Colonic mucosa (tissue), 4 donors: ENCODE measurements at regions not wholly inside any gene's neighbourhood (a gene's known extent, or its start where the extent isn't known, plus 50 kb on each side); places are given as distances from the start of the nearest gene placed in this dataset.
A peak's percentile ranks its signal among the peaks of the same experiment; 100 is the strongest.
"Not testable (repeated sequence)": the region's sequence is repeated elsewhere in the genome, so short reads cannot be mapped to it uniquely, and the experiment has no call there.

ENCODE experiments used
- DNase-seq: peaks from one replicate; pipeline ENCODE4 v3.0.0-alpha.2; 2020
- H3K27ac ChIP-seq: fragments of 200-600 bp; one replicate; pipeline ENCODE4 v1.8.0; 2021
- H3K27me3 ChIP-seq: fragments of 200-600 bp; one replicate; pipeline ENCODE4 v1.8.0; 2021
- H3K36me3 ChIP-seq: fragments of 200-600 bp; one replicate; pipeline ENCODE4 v1.8.0; 2021
- H3K4me1 ChIP-seq: fragments of 200-600 bp; one replicate; pipeline ENCODE4 v1.8.0; 2021; ENCODE audit warnings: mild to moderate bottlenecking
- H3K4me3 ChIP-seq: fragments of 200-600 bp; one replicate; pipeline ENCODE4 v1.8.0; 2021
- H3K9ac ChIP-seq, 2 donors: one replicate each; pipeline ENCODE4 v1.7.0; 2013; ENCODE audit warnings: control low read depth in 2 of 2, low read depth in 2 of 2, low read length in 2 of 2
- H3K9me3 ChIP-seq: fragments of 200-600 bp; one replicate; pipeline ENCODE4 v1.8.0; 2021
- CTCF ChIP-seq: fragments of 200-600 bp; IDR thresholded peaks from one replicate; pipeline ENCODE4 v1.8.0; 2022; ENCODE audit warnings: antibody characterized with exemption, mild to moderate bottlenecking
- intact Hi-C: fragments of 100-400 bp; cut with DNase I; formaldehyde crosslinking; loops from one replicate; pipeline ENCODE4 v1.14.1; 2022
- donor health status: healthy.
- donor health status: DM: no; HTN: no; CAD: no.
- donor health status: DM: no; HTN: no; CAD: no.

- Histone ChIP-seq H3K4me3 (no peak overlapping the region), H3K27me3 (no peaks in the 10 kb centered on the region), H3K36me3 (no peaks in the 10 kb centered on the region), H3K27ac (no peak overlapping the region), H3K9ac (no peak overlapping the region), H3K4me1 (no peaks in the 10 kb centered on the region), H3K9me3 (no peaks in the 10 kb centered on the region)
- no peak for TF ChIP-seq CTCF
- no peak for DNase-seq
- intact Hi-C loops = no loop called here
These were observed 197.1 kb upstream of the RASGRP1 start for GRCh38 chr15:38761681-38762080.

- intact Hi-C loops = no loop called here
- Histone ChIP-seq H3K4me3 (no peak overlapping the region), H3K9ac (no peak overlapping the region), H3K36me3 (no peaks in the 10 kb centered on the region), H3K27me3 (no peaks in the 10 kb centered on the region), H3K9me3 (no peaks in the 10 kb centered on the region), H3K27ac (no peak overlapping the region), H3K4me1 (no peaks in the 10 kb centered on the region)
- no peak for TF ChIP-seq CTCF
- peak; percentile 18 for DNase-seq
These were observed 204.4 kb upstream of the RASGRP1 start for GRCh38 chr15:38768970-38769369.

GRCh38 chr15:38769492-38769891 is 204.9 kb upstream of the RASGRP1 start:
- no peak for TF ChIP-seq CTCF
- Histone ChIP-seq H3K9me3 (no peaks in the 10 kb centered on the region), H3K4me1 (no peaks in the 10 kb centered on the region), H3K9ac (no peak overlapping the region), H3K27ac (no peak overlapping the region), H3K27me3 (no peaks in the 10 kb centered on the region), H3K4me3 (no peak overlapping the region), H3K36me3 (no peaks in the 10 kb centered on the region)
- intact Hi-C loops = no loop called here
- no peak for DNase-seq

- H3K4me3 ChIP-seq, H3K27me3 ChIP-seq, H3K9me3 ChIP-seq, DNase-seq, intact Hi-C loops, H3K4me1 ChIP-seq, H3K27ac ChIP-seq, H3K36me3 ChIP-seq, H3K9ac ChIP-seq: not testable (repeated sequence)
These were observed 209.5 kb upstream of the RASGRP1 start for GRCh38 chr15:38774076-38774475.

- Histone ChIP-seq H3K4me1 (no peaks in the 10 kb centered on the region), H3K9ac (no peak overlapping the region), H3K36me3 (no peaks in the 10 kb centered on the region), H3K27ac (no peak overlapping the region), H3K4me3 (no peak overlapping the region), H3K9me3 (no peaks in the 10 kb centered on the region), H3K27me3 (no peaks in the 10 kb centered on the region)
- no peak for TF ChIP-seq CTCF
- intact Hi-C loops = no loop called here
- DNase-seq = no peak
These were observed 216.6 kb upstream of the RASGRP1 start for GRCh38 chr15:38781196-38781595.

GRCh38 chr15:38782156-38782555 is 217.5 kb upstream of the RASGRP1 start:
- no peaks in the 10 kb centered on the region for H3K27me3 ChIP-seq
- no peak for TF ChIP-seq CTCF
- intact Hi-C loops = no loop called here
- no peak overlapping the region for H3K27ac ChIP-seq
- H3K9me3 ChIP-seq = no peaks in the 10 kb centered on the region
- DNase-seq = no peak
- H3K9ac ChIP-seq = no peak overlapping the region
- H3K36me3 ChIP-seq = no peaks in the 10 kb centered on the region
- no peaks in the 10 kb centered on the region for H3K4me1 ChIP-seq
- H3K4me3 ChIP-seq = no peak overlapping the region
